ENCODE measurements at regions not wholly inside any gene's neighbourhood (a gene's known extent, or its start where the extent isn't known, plus 50 kb on each side); places are given as distances from the start of the nearest gene placed in this dataset.

GRCh38 chr11:121241343-121242211 is 51.0 kb upstream of the SC5D start:
- no peak overlapping the region for H3K4me3 ChIP-seq (ENCODE audit: low read depth, low read length)
- no peak for TF ChIP-seq CTCF (IDR thresholded peaks at IDR 0.05; ENCODE audit: insufficient read depth, low read length, missing control alignments)
- CTCF ChIA-PET: interaction anchor here (1.0 to 2.3 kb wide), 2 partner anchors 10 to 351 kb away, joined by 3 to 13 read pairs; no protein-coding TSS in a partner anchor
- DNase-seq (ENCODE audit: low read depth, low spot score): no peak
- POLR2A ChIA-PET: no interaction called here
